WERI-Rb-1 (cell line): ENCODE measurements at regions not wholly inside any gene's neighbourhood (a gene's known extent, or its start where the extent isn't known, plus 50 kb on each side); places are given as distances from the start of the nearest gene placed in this dataset.

Source experiments
- DNase-seq: peaks from one replicate; pipeline ENCODE4 v3.0.0-alpha.2; 2020
- H3K27ac ChIP-seq: fragments of 250-450 bp; sonication (Bioruptor Pico); 2 replicates; pipeline ENCODE4 v1.5.1; 2020; ENCODE audit warnings: mild to moderate bottlenecking, moderate library complexity
- H3K27me3 ChIP-seq: fragments of 250-450 bp; sonication (Bioruptor Pico); 2 replicates; pipeline ENCODE4 v1.5.1; 2021; ENCODE audit warnings: mild to moderate bottlenecking, low read depth, moderate library complexity; ENCODE audit not compliant: insufficient read depth, severe bottlenecking
- H3K36me3 ChIP-seq: fragments of 250-450 bp; sonication (Bioruptor Pico); 2 replicates; pipeline ENCODE4 v1.5.1; 2020; ENCODE audit warnings: mild to moderate bottlenecking, moderate library complexity
- H3K4me3 ChIP-seq: 2 replicates; pipeline ENCODE4 v1.5.1; 2011; ENCODE audit warnings: low read depth, mild to moderate bottlenecking, control low read depth, low read length
- H3K9me3 ChIP-seq: fragments of 250-450 bp; sonication (Bioruptor Pico); 2 replicates; pipeline ENCODE4 v1.5.1; 2021; ENCODE audit warnings: mild to moderate bottlenecking, moderate library complexity; ENCODE audit not compliant: severe bottlenecking
- TF ChIP-seq, protein P1 (sequence below): IDR thresholded peaks from 2 replicates; pipeline ENCODE4 v1.5.1; 2011; ENCODE audit warnings: low read depth, mild to moderate bottlenecking, control low read depth, inconsistent platforms, low read length

- TF ChIP-seq, protein P1, sequence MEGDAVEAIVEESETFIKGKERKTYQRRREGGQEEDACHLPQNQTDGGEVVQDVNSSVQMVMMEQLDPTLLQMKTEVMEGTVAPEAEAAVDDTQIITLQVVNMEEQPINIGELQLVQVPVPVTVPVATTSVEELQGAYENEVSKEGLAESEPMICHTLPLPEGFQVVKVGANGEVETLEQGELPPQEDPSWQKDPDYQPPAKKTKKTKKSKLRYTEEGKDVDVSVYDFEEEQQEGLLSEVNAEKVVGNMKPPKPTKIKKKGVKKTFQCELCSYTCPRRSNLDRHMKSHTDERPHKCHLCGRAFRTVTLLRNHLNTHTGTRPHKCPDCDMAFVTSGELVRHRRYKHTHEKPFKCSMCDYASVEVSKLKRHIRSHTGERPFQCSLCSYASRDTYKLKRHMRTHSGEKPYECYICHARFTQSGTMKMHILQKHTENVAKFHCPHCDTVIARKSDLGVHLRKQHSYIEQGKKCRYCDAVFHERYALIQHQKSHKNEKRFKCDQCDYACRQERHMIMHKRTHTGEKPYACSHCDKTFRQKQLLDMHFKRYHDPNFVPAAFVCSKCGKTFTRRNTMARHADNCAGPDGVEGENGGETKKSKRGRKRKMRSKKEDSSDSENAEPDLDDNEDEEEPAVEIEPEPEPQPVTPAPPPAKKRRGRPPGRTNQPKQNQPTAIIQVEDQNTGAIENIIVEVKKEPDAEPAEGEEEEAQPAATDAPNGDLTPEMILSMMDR, result no peak
- Histone ChIP-seq H3K36me3 (no peaks in the 10 kb centered on the region), H3K27me3 (no peaks in the 10 kb centered on the region), H3K4me3 (no peak overlapping the region), H3K27ac (peak overlapping the region; percentile 41), H3K9me3 (no peaks in the 10 kb centered on the region)
- no peak for DNase-seq
Observed at GRCh38 chr2:120477831-120478481, 132.0 kb downstream of the INHBB start.

GRCh38 chr2:120480346-120480902 lies 134.5 kb downstream of the INHBB start:
- DNase-seq, result no peak
- no peaks in the 10 kb centered on the region for H3K27me3 ChIP-seq
- H3K27ac ChIP-seq, result no peak overlapping the region
- no peaks in the 10 kb centered on the region for H3K9me3 ChIP-seq
- TF ChIP-seq, protein P1, result no peak
- H3K4me3 ChIP-seq, result no peak overlapping the region
- H3K36me3 ChIP-seq, result no peaks in the 10 kb centered on the region

DNA sequence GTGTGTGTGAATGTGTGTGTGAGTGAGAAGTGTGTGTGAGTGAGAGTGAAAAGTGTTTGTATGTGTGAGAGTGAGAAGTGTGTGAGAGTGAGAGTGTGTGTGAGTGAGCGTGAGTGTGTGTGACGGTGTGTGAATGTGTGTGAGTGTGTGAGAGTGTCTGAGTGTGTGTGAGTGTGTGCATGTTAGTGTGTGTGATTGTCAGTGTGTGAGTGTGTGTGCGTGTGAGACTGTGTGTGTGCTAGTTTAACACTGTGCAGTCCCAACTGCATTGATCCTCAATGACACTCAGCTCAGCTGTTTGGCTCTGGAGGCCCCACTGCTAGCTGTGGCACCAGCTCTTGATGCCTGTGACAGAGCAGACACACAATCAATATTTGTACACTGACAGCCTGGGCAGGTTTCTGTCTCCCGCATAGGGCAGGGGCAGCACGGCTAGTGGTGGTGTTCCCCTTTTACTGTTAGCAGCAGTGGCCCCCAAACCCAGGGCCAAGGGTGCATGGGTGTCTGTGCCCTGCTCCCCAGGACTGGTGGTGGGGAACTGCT lies 135.0 kb downstream of the INHBB start:
- Histone ChIP-seq H3K27me3 (no peaks in the 10 kb centered on the region), H3K27ac (no peak overlapping the region), H3K4me3 (no peak overlapping the region), H3K36me3 (no peaks in the 10 kb centered on the region), H3K9me3 (no peaks in the 10 kb centered on the region)
- DNase-seq, result peak; percentile 3
- TF ChIP-seq, protein P1, result no peak

DNA sequence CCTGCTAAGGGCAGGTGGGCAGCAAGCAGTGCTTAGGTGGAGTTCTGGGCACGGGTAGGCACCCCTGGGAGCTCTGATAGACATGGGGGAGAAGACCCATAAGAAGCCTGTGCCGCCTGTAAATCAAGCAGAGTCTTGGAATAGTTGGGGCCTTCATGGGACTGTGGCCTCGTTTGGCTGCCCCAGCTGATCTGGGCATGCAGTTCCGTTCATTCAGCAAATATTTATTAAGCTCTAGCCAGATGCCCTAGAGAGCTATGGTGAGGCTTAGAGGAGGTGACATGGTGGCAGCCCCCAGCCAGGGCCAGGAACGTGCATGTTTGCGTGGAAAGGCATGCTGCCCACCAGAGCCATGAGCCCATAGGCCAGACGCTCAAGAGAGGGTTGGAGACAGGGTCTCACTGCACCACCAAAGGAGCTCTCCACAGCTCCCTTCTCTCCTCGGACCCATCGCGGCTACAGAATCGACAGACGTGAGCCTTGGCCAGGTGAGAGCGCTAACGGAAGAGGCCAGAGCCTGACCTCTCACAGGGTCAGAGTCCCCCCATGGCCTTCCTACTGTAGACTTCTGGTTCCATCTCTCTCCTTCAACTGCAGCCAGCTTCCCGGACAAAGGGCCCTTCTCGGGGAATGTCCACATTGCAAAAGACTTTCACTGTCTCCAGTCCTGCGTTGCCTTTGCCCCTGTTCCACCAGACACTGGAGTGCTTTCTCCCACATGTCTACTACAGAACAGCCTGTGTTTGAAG lies 135.7 kb downstream of the INHBB start:
- Histone ChIP-seq H3K27ac (no peak overlapping the region), H3K36me3 (no peaks in the 10 kb centered on the region), H3K4me3 (no peak overlapping the region), H3K9me3 (no peaks in the 10 kb centered on the region), H3K27me3 (no peaks in the 10 kb centered on the region)
- TF ChIP-seq, protein P1, result no peak
- DNase-seq, result peak; percentile 4

DNA sequence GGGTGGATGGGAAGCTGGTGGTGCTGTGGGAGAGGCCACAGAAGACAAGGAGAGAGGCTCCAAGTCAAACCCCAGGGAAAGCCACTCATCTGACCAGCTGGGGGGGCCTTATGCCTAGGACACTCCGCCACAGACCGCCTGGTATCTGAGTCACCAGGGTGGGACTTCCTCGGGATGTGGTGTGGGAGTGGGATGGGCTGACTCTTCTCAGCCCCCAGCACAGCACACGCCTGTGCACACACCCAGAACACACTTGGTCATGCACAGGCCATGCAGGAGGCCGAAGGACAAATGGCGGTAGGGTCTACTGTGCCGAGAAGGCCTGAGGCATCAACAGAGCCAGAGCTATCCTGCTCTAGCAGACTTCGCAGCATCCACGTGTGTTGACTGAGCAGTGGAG lies 136.4 kb downstream of the INHBB start:
- TF ChIP-seq, protein P1, result no peak
- Histone ChIP-seq H3K27me3 (no peaks in the 10 kb centered on the region), H3K4me3 (no peak overlapping the region), H3K27ac (no peak overlapping the region), H3K36me3 (no peaks in the 10 kb centered on the region), H3K9me3 (no peaks in the 10 kb centered on the region)
- DNase-seq, result no peak
